Mesothelial cell of epicardium (in vitro differentiated cells): ENCODE measurements at regions not wholly inside any gene's neighbourhood (a gene's known extent, or its start where the extent isn't known, plus 50 kb on each side); places are given as distances from the start of the nearest gene placed in this dataset.

Source experiments
- DNase-seq, 2 experiments: peaks; one replicate each; pipeline ENCODE4 v3.0.0; 2021; ENCODE audit warnings: low spot score in 2 of 2; ENCODE audit not compliant: unreplicated experiment in 2 of 2
- H3K27ac Mint-ChIP-seq: 2 replicates; pipeline ENCODE4 v1.8.0; 2021; ENCODE audit warnings: mixed read lengths
- H3K27me3 Mint-ChIP-seq: 2 replicates; pipeline ENCODE4 v1.8.0; 2021; ENCODE audit warnings: low read depth, mixed read lengths
- H3K36me3 Mint-ChIP-seq: 2 replicates; pipeline ENCODE4 v1.8.0; 2021; ENCODE audit warnings: mixed read lengths
- H3K4me1 Mint-ChIP-seq: 2 replicates; pipeline ENCODE4 v1.8.0; 2021; ENCODE audit warnings: mixed read lengths
- H3K4me3 Mint-ChIP-seq: 2 replicates; pipeline ENCODE4 v1.8.0; 2021; ENCODE audit warnings: mild to moderate bottlenecking, moderate library complexity, mixed read lengths
- H3K9me3 Mint-ChIP-seq: 2 replicates; pipeline ENCODE4 v1.8.0; 2021; ENCODE audit warnings: mixed read lengths
- TF ChIP-seq, protein P1 (sequence below): fragments of 200-600 bp; sonication (generic); IDR thresholded peaks from one replicate; pipeline ENCODE4 v1.5.0; 2021; ENCODE audit warnings: antibody characterized with exemption; ENCODE audit not compliant: unreplicated experiment

DNA sequence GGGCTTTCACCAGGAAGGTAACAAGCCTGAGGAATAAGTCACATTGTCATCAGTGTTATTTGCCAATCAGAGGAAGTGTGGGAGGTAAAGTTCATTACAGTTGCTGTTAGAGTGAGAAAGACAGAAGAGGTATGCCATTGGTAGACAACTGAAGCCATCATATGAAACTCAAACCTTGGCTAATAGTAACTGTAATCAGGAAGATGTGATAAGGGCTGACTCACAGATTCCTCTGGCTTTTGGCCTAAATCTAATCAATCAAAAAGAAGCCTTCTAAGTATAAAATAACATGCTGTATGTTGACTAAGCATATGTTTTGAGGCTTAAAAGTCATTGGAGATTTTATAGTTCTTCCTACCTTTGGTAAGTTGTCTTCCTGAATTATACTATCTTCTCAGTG lies 242.8 kb downstream of the PCDH7 start:
- H3K27ac Mint-ChIP-seq = no peak overlapping the region
- DNase-seq = no peak
- peaks cover 3% of the 10 kb centered on the region for H3K9me3 Mint-ChIP-seq
- TF ChIP-seq, protein P1, sequence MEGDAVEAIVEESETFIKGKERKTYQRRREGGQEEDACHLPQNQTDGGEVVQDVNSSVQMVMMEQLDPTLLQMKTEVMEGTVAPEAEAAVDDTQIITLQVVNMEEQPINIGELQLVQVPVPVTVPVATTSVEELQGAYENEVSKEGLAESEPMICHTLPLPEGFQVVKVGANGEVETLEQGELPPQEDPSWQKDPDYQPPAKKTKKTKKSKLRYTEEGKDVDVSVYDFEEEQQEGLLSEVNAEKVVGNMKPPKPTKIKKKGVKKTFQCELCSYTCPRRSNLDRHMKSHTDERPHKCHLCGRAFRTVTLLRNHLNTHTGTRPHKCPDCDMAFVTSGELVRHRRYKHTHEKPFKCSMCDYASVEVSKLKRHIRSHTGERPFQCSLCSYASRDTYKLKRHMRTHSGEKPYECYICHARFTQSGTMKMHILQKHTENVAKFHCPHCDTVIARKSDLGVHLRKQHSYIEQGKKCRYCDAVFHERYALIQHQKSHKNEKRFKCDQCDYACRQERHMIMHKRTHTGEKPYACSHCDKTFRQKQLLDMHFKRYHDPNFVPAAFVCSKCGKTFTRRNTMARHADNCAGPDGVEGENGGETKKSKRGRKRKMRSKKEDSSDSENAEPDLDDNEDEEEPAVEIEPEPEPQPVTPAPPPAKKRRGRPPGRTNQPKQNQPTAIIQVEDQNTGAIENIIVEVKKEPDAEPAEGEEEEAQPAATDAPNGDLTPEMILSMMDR = no peak
- H3K36me3 Mint-ChIP-seq = peaks cover 6% of the 10 kb centered on the region
- H3K4me1 Mint-ChIP-seq = peaks cover 21% of the 10 kb centered on the region
- H3K4me3 Mint-ChIP-seq = no peak overlapping the region
- no peaks in the 10 kb centered on the region for H3K27me3 Mint-ChIP-seq

DNA sequence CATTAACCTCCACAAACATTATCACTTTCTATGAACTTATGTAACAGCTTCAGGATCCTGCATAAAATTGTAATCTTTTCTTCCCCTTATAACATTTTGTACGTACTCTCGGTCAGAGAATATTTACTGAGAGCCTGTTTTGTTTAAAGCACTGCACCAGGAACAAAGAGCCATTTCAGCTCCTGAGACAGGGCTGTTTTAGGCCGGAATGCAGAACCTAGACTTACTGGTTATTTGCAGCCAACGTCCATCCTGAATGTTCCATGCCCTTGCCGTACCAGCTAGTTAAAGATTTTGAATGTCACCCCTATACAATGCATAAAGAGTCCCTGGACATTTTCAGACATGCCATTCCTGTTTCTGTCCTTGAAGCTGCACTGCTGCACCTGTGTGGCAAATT lies 248.8 kb downstream of the PCDH7 start:
- DNase-seq = no peak
- Mint-ChIP-seq H3K4me3 (no peak overlapping the region), H3K9me3 (no peaks in the 10 kb centered on the region), H3K36me3 (peaks cover 4% of the 10 kb centered on the region), H3K27me3 (no peaks in the 10 kb centered on the region), H3K27ac (peak overlapping the region; percentile 5), H3K4me1 (peaks cover 33% of the 10 kb centered on the region)
- TF ChIP-seq, protein P1 = no peak

DNA sequence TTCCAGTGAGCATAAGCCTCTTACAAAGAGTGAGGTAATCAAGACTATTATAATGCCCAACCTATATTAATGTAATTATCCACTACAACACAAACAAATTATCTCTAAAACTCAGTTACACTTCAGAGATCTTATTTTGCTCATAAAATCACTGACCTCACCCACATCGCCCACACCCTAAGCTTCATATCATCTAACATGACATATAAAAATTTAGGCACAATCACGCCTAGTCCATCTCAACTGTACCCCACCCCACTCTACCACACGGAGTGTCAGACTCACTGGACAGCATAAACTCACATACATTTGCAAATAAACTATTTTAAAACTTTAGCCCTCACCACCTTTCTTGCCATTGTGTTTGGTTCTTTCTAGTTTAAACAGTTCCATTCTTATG lies 252.4 kb downstream of the PCDH7 start:
- Mint-ChIP-seq H3K36me3 (peaks cover 4% of the 10 kb centered on the region), H3K27ac (no peak overlapping the region), H3K27me3 (no peaks in the 10 kb centered on the region), H3K4me1 (peaks cover 31% of the 10 kb centered on the region), H3K9me3 (no peaks in the 10 kb centered on the region), H3K4me3 (no peak overlapping the region)
- no peak for DNase-seq
- TF ChIP-seq, protein P1 = no peak

DNA sequence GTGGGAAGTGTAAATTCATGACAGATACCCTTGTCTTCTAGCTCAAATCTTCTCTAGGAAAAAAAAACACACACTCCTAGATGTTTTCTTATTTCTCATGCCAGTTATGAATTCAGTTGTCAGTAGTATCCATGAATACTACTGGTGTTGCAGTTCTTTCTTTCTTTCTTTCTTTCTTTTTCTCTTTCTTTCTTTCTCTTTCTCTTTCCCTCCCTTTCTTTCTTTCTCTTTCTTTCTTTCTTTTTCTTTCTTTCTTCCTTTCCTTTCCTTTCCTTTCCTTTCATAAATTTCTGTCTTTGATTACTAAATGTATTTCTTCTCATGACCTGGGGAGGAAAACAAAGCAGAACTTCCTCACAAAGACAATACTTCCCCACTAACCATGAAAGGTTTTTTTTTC lies 253.8 kb downstream of the PCDH7 start:
- DNase-seq = no peak
- peaks cover 25% of the 10 kb centered on the region for H3K4me1 Mint-ChIP-seq
- H3K9me3 Mint-ChIP-seq = no peaks in the 10 kb centered on the region
- peak overlapping the region; percentile 48 for H3K27ac Mint-ChIP-seq
- TF ChIP-seq, protein P1 = no peak
- no peak overlapping the region for H3K4me3 Mint-ChIP-seq
- H3K36me3 Mint-ChIP-seq = peaks cover 4% of the 10 kb centered on the region
- H3K27me3 Mint-ChIP-seq = no peaks in the 10 kb centered on the region

DNA sequence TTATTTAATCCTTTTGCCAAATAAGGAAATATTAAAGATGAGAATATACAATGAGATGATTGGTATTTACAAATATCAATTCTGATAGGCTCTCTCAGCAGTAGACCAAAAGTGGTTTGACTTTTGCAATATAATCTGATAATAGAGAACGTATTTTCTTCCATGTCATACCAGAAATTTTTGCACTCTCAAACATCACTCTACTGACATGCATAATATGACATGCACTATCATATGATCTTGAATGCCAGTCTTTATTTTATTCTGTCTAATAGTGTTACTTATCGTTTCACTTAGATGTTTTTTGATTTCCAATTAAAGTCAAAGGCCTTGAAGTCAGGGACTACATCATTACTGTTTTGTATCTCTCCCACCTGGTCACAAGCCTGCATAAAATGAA lies 259.2 kb downstream of the PCDH7 start:
- Mint-ChIP-seq H3K4me1 (peaks cover 8% of the 10 kb centered on the region), H3K27me3 (no peaks in the 10 kb centered on the region), H3K36me3 (no peaks in the 10 kb centered on the region), H3K9me3 (no peaks in the 10 kb centered on the region), H3K27ac (no peak overlapping the region), H3K4me3 (no peak overlapping the region)
- TF ChIP-seq, protein P1 = no peak
- DNase-seq = no peak

DNA sequence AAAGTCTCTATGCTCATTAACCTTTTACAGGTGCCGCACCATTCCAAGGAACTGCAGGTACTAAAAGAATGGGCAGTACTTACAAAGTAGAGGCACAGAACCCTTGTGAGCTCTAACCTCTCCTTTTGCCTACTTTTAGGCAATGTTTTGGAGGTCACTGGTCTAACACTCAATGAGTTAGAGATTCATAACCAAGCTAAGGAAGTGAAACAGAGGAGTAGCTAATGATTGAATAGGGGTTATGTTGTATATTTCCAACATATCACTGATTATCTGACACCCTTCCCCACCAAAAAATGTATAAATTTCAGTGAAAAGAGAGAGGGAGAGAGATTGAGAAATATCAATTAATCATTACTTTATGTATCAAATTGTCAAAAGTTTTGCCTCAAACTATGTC lies 269.3 kb downstream of the PCDH7 start:
- Mint-ChIP-seq H3K4me3 (no peak overlapping the region), H3K27me3 (no peaks in the 10 kb centered on the region), H3K36me3 (peaks cover 25% of the 10 kb centered on the region), H3K9me3 (peaks cover 6% of the 10 kb centered on the region), H3K4me1 (no peaks in the 10 kb centered on the region), H3K27ac (no peak overlapping the region)
- DNase-seq = no peak
- TF ChIP-seq, protein P1 = peak; percentile 5
